GM19468 (cell line): ENCODE measurements at regions not wholly inside any gene's neighbourhood (a gene's known extent, or its start where the extent isn't known, plus 50 kb on each side); places are given as distances from the start of the nearest gene placed in this dataset.
"Not testable (repeated sequence)": the region's sequence is repeated elsewhere in the genome, so short reads cannot be mapped to it uniquely, and the experiment has no call there.

Experiments
- ATAC-seq: cut with Tn5 transposase; IDR thresholded peaks from one replicate; pipeline ENCODE4 v1.9.1; 2021; ENCODE audit warnings: mild to moderate bottlenecking, moderate library complexity, moderate number of reproducible peaks; ENCODE audit not compliant: unreplicated experiment; ENCODE audit errors: extremely low read depth

GRCh38 chr18:11512096-11513025 is 97.0 kb upstream of the SLC35G4 start:
- no peak for ATAC-seq

- ATAC-seq: peak; percentile 81
These were observed 97.8 kb upstream of the SLC35G4 start for GRCh38 chr18:11511434-11512095.

- no peak for ATAC-seq
These were observed 102.5 kb upstream of the SLC35G4 start for GRCh38 chr18:11506856-11507255.

GRCh38 chr18:11505993-11506392 is 103.4 kb upstream of the SLC35G4 start:
- ATAC-seq: no peak

- no peak for ATAC-seq
These were observed 104.4 kb upstream of the SLC35G4 start for GRCh38 chr18:11504962-11505361.

GRCh38 chr18:11502368-11502767 is 107.0 kb upstream of the SLC35G4 start:
- no peak for ATAC-seq

- ATAC-seq: no peak
These were observed 108.0 kb upstream of the SLC35G4 start for GRCh38 chr18:11501352-11501751.

GRCh38 chr18:11500153-11501122 is 109.0 kb upstream of the SLC35G4 start:
- ATAC-seq: no peak

- no peak for ATAC-seq
These were observed 110.6 kb upstream of the SLC35G4 start for GRCh38 chr18:11498821-11499220.

- ATAC-seq: no peak
These were observed 111.8 kb upstream of the SLC35G4 start for GRCh38 chr18:11497585-11497984.

- no peak for ATAC-seq
These were observed 112.7 kb upstream of the SLC35G4 start for GRCh38 chr18:11496526-11497172.

GRCh38 chr18:11495441-11495840 is 114.0 kb upstream of the SLC35G4 start:
- no peak for ATAC-seq

GRCh38 chr18:11494107-11494506 is 115.3 kb upstream of the SLC35G4 start:
- ATAC-seq: no peak

GRCh38 chr18:11489266-11489899 is 120.0 kb upstream of the SLC35G4 start:
- no peak for ATAC-seq

GRCh38 chr18:11488175-11488574 is 121.2 kb upstream of the SLC35G4 start:
- no peak for ATAC-seq

GRCh38 chr18:11487390-11487789 is 122.0 kb upstream of the SLC35G4 start:
- ATAC-seq: no peak

GRCh38 chr18:11482271-11482670 is 127.1 kb upstream of the SLC35G4 start:
- ATAC-seq: no peak

- no peak for ATAC-seq
These were observed 128.7 kb upstream of the SLC35G4 start for GRCh38 chr18:11480692-11481091.

GRCh38 chr18:11479031-11479430 is 130.4 kb upstream of the SLC35G4 start:
- ATAC-seq: not testable (repeated sequence)
